Naive thymus-derived CD8-positive, alpha-beta T cell (primary cell): ENCODE measurements at regions not wholly inside any gene's neighbourhood (a gene's known extent, or its start where the extent isn't known, plus 50 kb on each side); places are given as distances from the start of the nearest gene placed in this dataset.
"Not testable (repeated sequence)": the region's sequence is repeated elsewhere in the genome, so short reads cannot be mapped to it uniquely, and the experiment has no call there.

Experiments used
- ATAC-seq, 2 donors: fragments of 150-1000 bp; cut with Tn5 transposase in 1 of 2; sonication (Bioruptor Pico), chemical (Tn5 transposase) in 1 of 2; 1 replicate in 1 of 2; 2 replicates in 1 of 2; pipeline ENCODE4 v1.10.0; 2021; ENCODE audit warnings: mild to moderate bottlenecking in 2 of 2, moderate library complexity in 2 of 2
- POLR2A ChIA-PET: fragments of 350-600 bp; sonication (Branson Sonifier 250); formaldehyde crosslinking; loops from one replicate; lab custom pipeline; 2021; ENCODE audit warnings: antibody characterized with exemption; lab: Charles Lee
- DNase-seq, 10 donors: peaks; one replicate each; pipeline versions ENCODE4 v3.0.0 to v3.0.0-alpha.2; 2020 to 2022
- H3K27ac Mint-ChIP-seq, 10 donors: one replicate each; pipeline ENCODE4 v1.8.0; 2020 to 2022; ENCODE audit warnings: mild to moderate bottlenecking in 10 of 10, mixed read lengths in 10 of 10, moderate library complexity in 4 of 10, inconsistent platforms in 1 of 10
- H3K27me3 Mint-ChIP-seq, 5 donors: one replicate each; pipeline ENCODE4 v1.8.0; 2021 to 2022; ENCODE audit warnings: mixed read lengths in 5 of 5
- H3K36me3 Mint-ChIP-seq, 3 donors: one replicate each; pipeline ENCODE4 v1.8.0; 2020 to 2022; ENCODE audit warnings: mixed read lengths in 3 of 3, mild to moderate bottlenecking in 2 of 3, inconsistent platforms in 1 of 3
- H3K4me1 Mint-ChIP-seq, 4 donors: one replicate each; pipeline ENCODE4 v1.8.0; 2021 to 2022; ENCODE audit warnings: mixed read lengths in 4 of 4
- H3K4me3 Mint-ChIP-seq, 10 donors: one replicate each; pipeline ENCODE4 v1.8.0; 2020 to 2022; ENCODE audit warnings: mild to moderate bottlenecking in 10 of 10, mixed read lengths in 10 of 10, moderate library complexity in 6 of 10, inconsistent platforms in 1 of 10
- H3K9me3 Mint-ChIP-seq, 9 donors: one replicate each; pipeline ENCODE4 v1.8.0; 2020 to 2022; ENCODE audit warnings: mixed read lengths in 9 of 9, mild to moderate bottlenecking in 3 of 9, inconsistent platforms in 1 of 9, moderate library complexity in 1 of 9

DNA sequence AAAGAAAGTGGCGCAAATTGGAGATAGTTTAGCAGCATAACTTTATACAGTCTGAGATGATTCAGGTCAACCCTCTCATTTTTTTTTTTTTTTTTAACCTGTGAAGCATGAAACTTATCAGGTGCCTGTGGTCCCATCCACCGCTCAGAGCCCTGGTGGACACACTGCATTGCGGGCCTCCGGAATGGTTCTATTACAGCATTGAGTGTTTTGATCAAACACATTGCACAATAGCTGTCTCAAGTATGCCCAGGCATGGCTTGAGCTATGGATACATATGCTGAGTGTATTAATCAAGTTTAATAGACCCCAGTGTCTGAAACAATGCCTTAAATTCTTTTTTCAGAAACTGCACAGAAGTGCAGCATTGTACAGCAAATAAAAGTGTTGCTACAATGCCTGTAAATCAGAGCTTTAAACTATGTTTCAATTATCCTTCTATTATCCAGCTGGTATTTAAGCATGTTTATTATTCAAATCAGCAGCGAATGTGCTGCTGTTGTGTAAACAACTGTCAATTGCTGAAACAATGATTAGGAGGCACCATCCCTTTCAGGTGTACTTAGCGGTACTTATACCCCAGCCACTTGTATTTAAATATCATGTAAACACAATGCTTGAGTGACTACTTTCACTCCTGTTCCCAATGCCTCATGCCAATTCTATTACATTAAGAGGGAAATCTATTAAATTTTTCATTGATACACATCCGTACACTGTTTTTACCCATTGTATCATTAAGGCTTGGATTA is 456.6 kb downstream of the RPS6KC1 start:
- Mint-ChIP-seq H3K27ac (no peak overlapping the region), H3K36me3 (no peaks in the 10 kb centered on the region), H3K27me3 (peaks cover 0 to 10% (median 3%) of the 10 kb centered on the region in 5 donors), H3K9me3 (peaks cover 0 to 16% (median 2%) of the 10 kb centered on the region in 9 donors), H3K4me1 (no peaks in the 10 kb centered on the region), H3K4me3 (no peak overlapping the region)
- ATAC-seq (no peak), DNase-seq (no peak)
- POLR2A ChIA-PET = no interaction called here

DNA sequence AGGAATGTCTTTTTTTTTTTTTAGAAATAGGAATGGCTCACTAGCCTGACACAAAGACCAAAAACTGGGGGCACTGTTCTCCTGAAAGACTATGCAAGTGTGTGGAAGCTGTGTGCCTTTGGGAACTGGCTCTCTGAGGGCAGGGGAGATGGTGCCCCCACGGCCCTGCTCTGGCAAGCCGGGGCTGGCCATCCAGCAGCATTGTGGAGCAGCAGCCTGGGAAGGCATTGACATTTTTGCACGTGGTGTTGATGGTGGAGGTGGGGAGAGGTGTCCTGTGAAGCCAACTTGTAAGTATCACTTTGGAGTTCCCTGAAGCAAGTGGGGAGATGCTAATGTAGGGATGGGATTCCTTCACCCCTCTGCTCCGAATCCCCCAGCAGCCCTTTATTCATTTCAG is 460.1 kb downstream of the RPS6KC1 start:
- Mint-ChIP-seq H3K36me3 (peaks cover 0 to 4% (median 0%) of the 10 kb centered on the region in 3 donors), H3K27ac (no peak overlapping the region), H3K27me3 (peaks cover 0 to 13% (median 4%) of the 10 kb centered on the region in 5 donors), H3K4me3 (no peak overlapping the region), H3K4me1 (no peaks in the 10 kb centered on the region), H3K9me3 (peaks cover 0 to 16% (median 2%) of the 10 kb centered on the region in 9 donors)
- DNase-seq (no peak), ATAC-seq (no peak)
- POLR2A ChIA-PET = no interaction called here

DNA sequence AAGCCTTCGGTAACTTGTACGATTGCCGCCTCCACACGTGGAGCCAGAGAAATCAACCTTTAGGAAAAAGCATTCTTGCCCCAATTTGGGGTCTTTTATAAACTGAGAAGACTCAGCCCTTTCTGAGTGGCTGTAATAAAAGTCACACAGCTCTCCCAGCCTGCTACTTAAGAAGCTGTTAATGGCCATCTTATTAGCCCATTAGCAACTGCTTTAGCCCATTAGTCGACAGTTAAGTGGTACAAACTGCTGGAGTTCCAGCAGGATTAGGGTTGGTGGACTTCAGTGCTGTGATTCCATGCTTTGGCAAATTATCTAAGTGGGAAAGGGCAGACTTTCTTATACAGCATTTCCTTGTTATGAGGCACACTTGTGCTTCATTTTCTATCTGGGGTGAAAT is 461.3 kb downstream of the RPS6KC1 start:
- peaks cover 0 to 19% (median 6%) of the 10 kb centered on the region in 5 donors for H3K27me3 Mint-ChIP-seq
- no peak for DNase-seq
- peaks cover 0 to 16% (median 2%) of the 10 kb centered on the region in 9 donors for H3K9me3 Mint-ChIP-seq
- peaks cover 0 to 4% (median 0%) of the 10 kb centered on the region in 3 donors for H3K36me3 Mint-ChIP-seq
- no peak overlapping the region for H3K27ac Mint-ChIP-seq
- no peaks in the 10 kb centered on the region for H3K4me1 Mint-ChIP-seq
- no peak overlapping the region for H3K4me3 Mint-ChIP-seq
- no peak for ATAC-seq
- POLR2A ChIA-PET = no interaction called here

DNA sequence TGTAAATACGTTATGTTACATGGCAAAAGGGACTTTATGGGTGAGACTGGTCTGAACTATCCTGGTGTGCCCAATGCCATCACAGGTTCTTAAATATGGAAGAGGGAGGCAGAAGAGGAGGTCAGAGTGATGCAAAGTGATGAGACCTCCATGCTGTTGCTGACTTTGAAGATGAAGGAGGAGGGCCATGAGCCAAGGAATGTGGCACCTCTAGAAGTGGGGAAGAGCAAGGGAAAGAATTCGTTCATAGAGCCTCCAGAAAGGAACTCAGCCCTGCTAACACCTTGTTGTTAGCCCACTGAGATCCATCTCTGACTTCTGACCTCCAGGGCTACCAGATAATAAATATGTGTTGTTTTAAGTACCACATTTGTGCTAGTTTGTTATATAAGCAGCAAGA is 462.0 kb downstream of the RPS6KC1 start:
- ATAC-seq (no peak), DNase-seq (no peak)
- peaks cover 0 to 16% (median 4%) of the 10 kb centered on the region in 9 donors for H3K9me3 Mint-ChIP-seq
- no peak overlapping the region for H3K4me3 Mint-ChIP-seq
- no peak overlapping the region for H3K27ac Mint-ChIP-seq
- H3K27me3 Mint-ChIP-seq = peaks cover 0 to 19% (median 6%) of the 10 kb centered on the region in 5 donors
- H3K4me1 Mint-ChIP-seq = no peaks in the 10 kb centered on the region
- POLR2A ChIA-PET = no interaction called here
- peaks cover 0 to 4% (median 0%) of the 10 kb centered on the region in 3 donors for H3K36me3 Mint-ChIP-seq

DNA sequence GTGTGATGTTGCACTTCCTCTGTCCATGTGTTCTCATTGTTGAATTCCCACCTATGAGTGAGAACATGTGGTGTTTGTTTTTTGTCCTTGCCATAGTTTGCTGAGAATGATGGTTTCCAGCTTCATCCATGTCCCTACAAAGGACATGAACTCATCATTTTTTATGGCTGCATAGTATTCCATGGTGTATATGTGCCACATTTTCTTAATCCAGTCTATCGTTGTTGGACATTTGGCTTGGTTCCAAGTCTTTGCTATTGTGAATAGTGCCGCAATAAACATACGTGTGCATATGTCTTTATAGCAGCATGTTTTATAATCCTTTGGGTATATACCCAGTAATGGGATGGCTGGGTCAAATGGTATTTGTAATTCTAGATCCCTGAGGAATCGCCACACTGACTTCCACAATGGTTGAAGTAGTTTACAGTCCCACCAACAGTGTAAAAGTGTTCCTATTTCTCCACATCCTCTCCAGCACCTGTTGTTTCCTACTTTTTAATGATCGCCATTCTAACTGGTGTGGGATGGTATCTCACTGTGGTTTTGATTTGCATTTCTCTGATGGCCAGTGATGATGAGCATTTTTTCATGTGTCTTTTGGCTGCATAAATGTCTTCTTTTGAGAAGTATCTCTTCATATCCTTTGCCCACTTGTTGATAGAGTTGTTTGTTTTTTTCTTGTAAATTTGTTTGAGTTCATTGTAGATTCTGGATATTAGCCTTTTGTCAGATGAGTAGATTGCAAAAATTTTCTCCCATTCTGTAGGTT is 463.6 kb downstream of the RPS6KC1 start:
- peaks cover 0 to 26% (median 8%) of the 10 kb centered on the region in 9 donors for H3K9me3 Mint-ChIP-seq
- H3K27me3 Mint-ChIP-seq = peaks cover 5 to 35% (median 16%) of the 10 kb centered on the region in 5 donors
- H3K4me3 Mint-ChIP-seq, POLR2A ChIA-PET, ATAC-seq, H3K27ac Mint-ChIP-seq, H3K4me1 Mint-ChIP-seq, DNase-seq: not testable (repeated sequence)
- peaks cover 0 to 15% (median 0%) of the 10 kb centered on the region in 3 donors for H3K36me3 Mint-ChIP-seq

DNA sequence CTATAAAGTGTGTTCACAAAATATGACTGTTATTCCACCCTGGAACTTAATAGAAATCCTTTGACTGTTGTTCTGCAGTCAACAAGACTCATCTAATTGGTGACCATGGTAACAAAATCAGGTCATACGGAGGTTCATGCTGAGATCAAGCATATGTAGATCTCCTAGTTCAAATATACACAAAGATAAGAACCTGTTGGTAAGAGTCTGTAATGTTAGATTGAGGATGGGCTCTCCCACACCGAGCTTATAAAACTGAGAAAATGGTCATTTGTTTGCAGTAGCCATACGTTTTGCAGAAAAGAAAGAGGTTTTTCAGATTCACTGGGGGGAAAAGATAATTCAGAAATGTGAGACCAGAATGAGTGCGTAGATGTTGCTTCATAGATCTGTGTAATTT is 468.1 kb downstream of the RPS6KC1 start:
- DNase-seq (no peak), ATAC-seq (no peak)
- peaks cover 0 to 11% (median 0%) of the 10 kb centered on the region in 3 donors for H3K36me3 Mint-ChIP-seq
- H3K9me3 Mint-ChIP-seq = peaks cover 5 to 30% (median 12%) of the 10 kb centered on the region in 9 donors
- no peak overlapping the region for H3K27ac Mint-ChIP-seq
- H3K27me3 Mint-ChIP-seq = peaks cover 11 to 43% (median 20%) of the 10 kb centered on the region in 5 donors
- no peaks in the 10 kb centered on the region for H3K4me1 Mint-ChIP-seq
- POLR2A ChIA-PET = no interaction called here
- H3K4me3 Mint-ChIP-seq = no peak overlapping the region

DNA sequence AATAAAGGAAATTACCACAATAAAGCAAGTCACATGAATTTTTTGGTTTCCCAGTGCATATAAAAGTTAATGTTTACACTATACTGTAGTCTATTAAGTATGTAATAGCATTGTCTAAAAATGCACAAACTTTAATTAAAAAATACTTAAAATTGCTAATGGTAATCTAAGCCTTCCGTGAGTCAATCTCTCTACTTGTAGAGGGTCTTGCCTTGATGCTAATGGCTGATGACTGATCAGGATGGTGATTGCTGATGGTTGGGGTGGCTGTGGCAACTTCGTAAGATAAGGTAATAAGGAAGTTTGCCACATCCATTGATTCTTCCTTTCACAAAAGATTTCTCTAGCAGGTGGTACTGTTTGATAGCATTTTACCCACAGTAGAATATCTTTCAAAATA is 466.6 kb upstream of the PROX1 start:
- Mint-ChIP-seq H3K9me3 (peaks cover 5 to 28% (median 11%) of the 10 kb centered on the region in 9 donors), H3K4me3 (no peak overlapping the region), H3K4me1 (no peaks in the 10 kb centered on the region), H3K27ac (no peak overlapping the region), H3K27me3 (peaks cover 13 to 43% (median 20%) of the 10 kb centered on the region in 5 donors), H3K36me3 (peaks cover 0 to 11% (median 0%) of the 10 kb centered on the region in 3 donors)
- ATAC-seq = no peak
- POLR2A ChIA-PET = no interaction called here
- no peak for DNase-seq

DNA sequence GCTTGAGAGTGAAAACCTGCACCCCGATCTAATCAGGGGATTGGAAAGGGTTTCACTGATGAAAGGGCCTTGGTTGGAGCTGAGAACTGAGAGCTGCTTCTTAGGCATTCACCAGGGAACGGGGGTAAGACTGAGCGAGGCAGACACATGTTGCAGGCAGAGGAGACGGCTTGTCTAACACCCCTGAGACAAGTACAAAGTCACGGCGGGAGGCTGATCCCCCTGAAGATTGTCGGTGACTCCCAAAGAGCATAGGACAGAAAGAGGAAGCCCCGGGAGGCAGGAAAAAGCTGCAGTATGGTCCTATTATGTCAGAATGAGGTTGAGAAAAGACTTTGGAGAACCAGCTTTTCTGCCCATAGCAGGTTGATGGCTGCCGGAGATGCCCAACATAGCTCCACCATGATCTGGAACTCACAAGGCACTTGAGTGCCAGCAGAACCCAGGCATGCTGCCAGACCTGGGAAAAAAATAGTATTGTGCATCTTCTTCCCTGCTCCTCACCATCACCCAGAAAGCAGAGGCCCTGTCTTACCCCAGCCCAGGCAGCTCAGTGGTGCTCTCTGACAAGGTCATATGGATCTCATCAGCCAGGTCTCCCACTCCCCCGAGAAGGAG is 463.9 kb upstream of the PROX1 start:
- H3K4me3 Mint-ChIP-seq = no peak overlapping the region
- POLR2A ChIA-PET = no interaction called here
- peaks cover 1 to 29% (median 9%) of the 10 kb centered on the region in 9 donors for H3K9me3 Mint-ChIP-seq
- DNase-seq (no peak), ATAC-seq (no peak)
- peaks cover 9 to 25% (median 16%) of the 10 kb centered on the region in 5 donors for H3K27me3 Mint-ChIP-seq
- no peak overlapping the region for H3K27ac Mint-ChIP-seq
- peaks cover 0 to 7% (median 0%) of the 10 kb centered on the region in 3 donors for H3K36me3 Mint-ChIP-seq
- H3K4me1 Mint-ChIP-seq = no peaks in the 10 kb centered on the region

DNA sequence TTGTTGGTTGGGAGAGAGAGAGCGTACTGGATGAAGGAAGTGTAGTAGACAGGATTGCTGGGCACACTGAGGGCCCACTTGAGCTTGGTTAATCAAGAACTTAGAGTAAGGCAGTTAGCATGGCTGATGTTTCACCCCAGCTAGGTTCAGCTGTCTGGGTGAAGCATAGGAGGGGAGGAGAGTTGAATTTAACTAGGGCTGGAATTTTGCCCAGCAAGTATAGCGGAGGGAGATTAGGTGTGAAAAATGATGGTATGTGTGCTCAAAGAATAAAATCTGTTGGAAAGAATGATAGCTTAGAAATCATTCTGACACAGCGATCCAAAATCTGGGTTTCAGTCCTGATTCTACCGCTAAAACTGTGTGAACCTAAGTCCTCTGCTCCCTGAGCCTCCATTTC is 461.5 kb upstream of the PROX1 start:
- H3K27ac Mint-ChIP-seq = no peak overlapping the region
- H3K36me3 Mint-ChIP-seq = no peaks in the 10 kb centered on the region
- POLR2A ChIA-PET = no interaction called here
- peaks cover 0 to 16% (median 5%) of the 10 kb centered on the region in 9 donors for H3K9me3 Mint-ChIP-seq
- DNase-seq (no peak), ATAC-seq (no peak)
- no peaks in the 10 kb centered on the region for H3K4me1 Mint-ChIP-seq
- no peak overlapping the region for H3K4me3 Mint-ChIP-seq
- H3K27me3 Mint-ChIP-seq = peaks cover 5 to 14% (median 11%) of the 10 kb centered on the region in 5 donors

DNA sequence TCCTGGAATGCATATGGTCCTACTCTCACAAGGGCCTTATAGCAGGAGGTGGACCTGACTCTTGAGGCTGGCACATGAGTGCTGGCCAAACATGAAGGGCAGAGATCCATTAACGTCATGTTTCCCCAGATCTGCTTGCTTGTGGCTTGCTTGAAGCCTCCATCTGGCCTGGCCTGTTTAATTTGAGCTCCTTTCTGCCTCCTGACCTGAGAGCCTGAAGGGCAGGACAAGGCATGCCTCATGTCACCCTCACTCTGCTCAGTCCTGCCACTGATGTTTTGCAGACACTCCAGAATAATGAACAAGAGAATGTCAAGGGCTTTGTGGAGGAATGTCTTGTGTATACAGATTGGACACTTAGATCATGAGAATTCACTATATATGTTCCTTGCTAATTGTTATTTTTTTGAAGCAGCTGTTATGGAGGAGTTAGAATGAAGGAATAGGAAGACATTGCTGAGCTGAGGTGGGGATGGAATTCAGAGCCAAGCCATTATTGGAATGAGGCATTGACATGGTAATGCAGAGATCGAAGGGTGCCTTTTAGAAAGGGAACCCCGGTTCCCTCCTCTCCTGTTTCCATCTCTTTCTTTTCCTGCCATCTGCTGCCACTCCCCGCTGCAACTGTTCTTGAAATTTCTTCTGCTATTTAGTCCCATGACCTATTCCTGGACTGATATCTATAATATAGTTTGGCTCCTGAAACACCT is 457.0 kb upstream of the PROX1 start:
- Mint-ChIP-seq H3K4me3 (no peak overlapping the region), H3K36me3 (no peaks in the 10 kb centered on the region), H3K27me3 (peaks cover 0 to 10% (median 3%) of the 10 kb centered on the region in 5 donors), H3K4me1 (no peaks in the 10 kb centered on the region), H3K9me3 (peaks cover 0 to 8% (median 0%) of the 10 kb centered on the region in 9 donors), H3K27ac (no peak overlapping the region)
- DNase-seq (no peak), ATAC-seq (no peak)
- POLR2A ChIA-PET = no interaction called here

DNA sequence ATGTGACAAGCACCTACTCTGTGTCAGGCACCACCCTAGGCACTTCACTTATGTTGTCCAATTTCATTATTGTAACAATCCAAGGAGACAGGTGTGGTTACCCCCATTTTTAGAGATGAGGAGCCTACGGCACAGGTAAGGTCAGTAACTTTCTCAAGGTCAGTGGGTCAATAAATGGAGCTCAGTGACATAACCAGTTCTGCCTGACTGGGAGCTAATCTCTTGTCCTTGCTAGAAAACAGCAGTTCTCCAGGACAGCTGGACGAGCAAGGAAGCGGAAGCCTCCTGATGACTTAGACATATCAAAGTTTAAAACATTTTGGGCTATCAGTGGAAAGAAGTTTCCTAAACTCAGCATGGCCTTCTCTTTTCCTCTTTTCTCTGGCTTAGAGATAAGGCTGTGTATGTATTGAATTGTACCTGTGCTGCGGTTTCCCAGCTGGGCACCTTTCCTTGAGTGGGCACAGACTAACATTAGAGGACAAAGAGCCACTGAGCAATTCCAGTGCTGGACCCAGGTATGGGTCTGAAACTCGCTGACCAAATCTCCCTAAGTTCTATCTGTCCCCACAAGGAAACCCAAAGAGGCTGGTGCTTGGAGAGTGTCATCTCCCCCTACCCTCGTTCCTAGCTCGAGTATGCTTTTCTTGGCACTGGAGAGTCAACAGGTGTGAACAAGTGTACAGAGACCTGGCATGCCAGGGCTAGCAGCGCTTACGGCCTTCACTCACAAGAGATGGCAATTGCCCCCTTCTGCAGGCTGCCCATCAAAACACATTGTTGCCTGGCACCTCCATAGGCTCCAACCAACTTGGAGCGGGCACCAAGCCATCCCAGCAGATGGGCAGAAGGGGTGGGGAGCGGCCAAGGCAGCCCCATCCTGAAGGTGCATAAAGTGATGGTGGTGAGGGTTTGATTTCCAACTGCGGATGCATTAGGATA is 456.1 kb upstream of the PROX1 start:
- POLR2A ChIA-PET = no interaction called here
- no peak overlapping the region for H3K27ac Mint-ChIP-seq

More for the DNA sequence above, 456.1 kb upstream of the PROX1 start:
- DNase-seq = no peak
- no peaks in the 10 kb centered on the region for H3K4me1 Mint-ChIP-seq
- no peak for ATAC-seq
- H3K27me3 Mint-ChIP-seq = peaks cover 0 to 10% (median 3%) of the 10 kb centered on the region in 5 donors
- H3K36me3 Mint-ChIP-seq = no peaks in the 10 kb centered on the region
- H3K4me3 Mint-ChIP-seq = no peak overlapping the region
- peaks cover 0 to 8% (median 0%) of the 10 kb centered on the region in 9 donors for H3K9me3 Mint-ChIP-seq
